Stimulated activated CD4-positive, alpha-beta T cell treated with anti-CD3 and anti-CD28 coated beads, TNF-alpha, amount 100 ng/mL, for 1 hour (primary cell): ENCODE measurements at regions not wholly inside any gene's neighbourhood (a gene's known extent, or its start where the extent isn't known, plus 50 kb on each side); places are given as distances from the start of the nearest gene placed in this dataset.
"Not testable (repeated sequence)": the region's sequence is repeated elsewhere in the genome, so short reads cannot be mapped to it uniquely, and the experiment has no call there.

ENCODE experiments used
- DNase-seq, 3 donors: peaks; one replicate each; pipeline ENCODE4 v3.0.0-alpha.2; 2020; ENCODE audit warnings: low read depth in 3 of 3, low spot score in 1 of 3

DNA sequence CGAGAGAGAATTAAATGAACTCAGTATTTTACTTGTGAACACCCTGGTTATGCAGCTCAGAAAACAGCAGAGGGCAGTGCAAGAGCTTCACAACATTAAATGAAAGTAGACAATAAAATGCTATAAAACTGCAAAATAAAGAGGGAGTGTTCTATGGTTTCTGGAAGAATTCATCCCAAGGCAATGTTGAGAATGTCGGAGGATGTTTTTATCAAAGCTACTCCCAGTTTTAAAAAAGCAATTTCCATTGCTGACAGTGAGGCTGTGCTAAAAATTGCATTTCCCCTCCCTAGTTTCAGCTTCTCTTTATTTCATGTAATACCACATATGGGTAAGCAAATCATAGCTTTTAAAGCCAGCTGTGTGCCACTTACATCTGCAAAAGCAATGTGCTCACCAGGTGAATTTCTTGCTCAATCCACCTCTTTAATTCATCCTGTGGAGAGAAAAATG lies 296.8 kb downstream of the RAB38 start:
- no peak for DNase-seq

- no peak for DNase-seq
These were observed 304.2 kb downstream of the RAB38 start for GRCh38 chr11:87871056-87871455.

DNA sequence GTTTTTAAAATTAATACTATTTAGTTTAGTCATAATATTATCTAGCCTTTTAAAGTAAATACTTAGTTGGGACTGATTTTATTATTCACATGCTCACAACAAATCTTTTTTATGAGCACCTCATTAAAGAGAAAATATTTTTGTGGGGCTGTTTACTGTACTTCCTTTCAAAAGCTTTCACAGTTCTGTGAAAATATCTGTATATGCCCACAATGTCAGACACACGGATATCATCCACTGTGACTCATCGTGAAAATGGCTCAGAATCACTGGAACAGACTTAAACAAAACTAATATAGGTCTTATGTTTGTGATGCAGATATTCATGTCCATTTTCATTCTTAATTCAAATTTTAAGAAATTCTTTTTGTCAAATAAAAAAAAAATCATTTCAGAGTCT lies 305.2 kb downstream of the RAB38 start:
- no peak for DNase-seq

DNA sequence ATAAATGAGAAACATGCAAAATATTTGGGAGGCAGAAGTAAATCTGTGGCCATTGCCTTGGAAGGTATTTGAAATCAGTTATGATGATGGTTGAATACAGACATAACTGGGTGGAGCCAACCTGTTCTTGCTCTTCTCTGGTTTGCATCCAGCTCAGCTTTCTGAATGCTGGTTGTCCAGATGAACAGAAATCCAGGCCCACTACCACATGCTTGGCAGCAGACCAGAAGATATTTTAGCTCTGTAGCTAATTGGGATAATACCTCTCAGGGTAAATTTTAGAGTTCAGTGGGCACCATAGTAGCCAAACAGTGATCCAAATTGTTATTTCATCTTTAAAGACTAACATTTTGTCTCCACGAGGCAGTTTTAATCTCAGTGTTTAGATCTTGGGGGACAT lies 308.3 kb downstream of the RAB38 start:
- DNase-seq = no peak

GRCh38 chr11:87861030-87861429 lies 314.2 kb downstream of the RAB38 start:
- DNase-seq = no peak

- no peak for DNase-seq
These were observed 315.6 kb downstream of the RAB38 start for GRCh38 chr11:87859636-87860035.

- DNase-seq = no peak
These were observed 323.4 kb downstream of the RAB38 start for GRCh38 chr11:87851827-87852226.

GRCh38 chr11:87851234-87851633 lies 324.0 kb downstream of the RAB38 start:
- DNase-seq = no peak

DNA sequence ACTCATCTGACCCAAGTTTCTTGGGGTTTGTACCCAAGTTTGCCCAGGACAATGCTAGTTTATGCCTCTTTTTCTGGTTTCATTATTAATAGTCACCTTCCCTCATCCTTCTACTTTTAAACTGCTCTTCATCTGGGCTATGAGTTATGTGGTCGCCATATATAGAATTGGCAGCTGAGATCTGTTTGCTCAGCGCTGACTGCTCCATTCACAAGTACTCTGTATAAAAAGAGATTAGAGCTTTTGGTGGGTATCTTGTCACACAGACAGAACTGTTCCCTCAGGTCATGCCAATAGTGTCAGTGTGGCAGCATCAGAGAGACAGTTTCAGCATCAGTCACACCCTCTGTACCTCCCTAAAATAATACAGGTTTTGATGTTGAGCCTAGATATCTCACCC lies 326.0 kb downstream of the RAB38 start:
- no peak for DNase-seq

DNA sequence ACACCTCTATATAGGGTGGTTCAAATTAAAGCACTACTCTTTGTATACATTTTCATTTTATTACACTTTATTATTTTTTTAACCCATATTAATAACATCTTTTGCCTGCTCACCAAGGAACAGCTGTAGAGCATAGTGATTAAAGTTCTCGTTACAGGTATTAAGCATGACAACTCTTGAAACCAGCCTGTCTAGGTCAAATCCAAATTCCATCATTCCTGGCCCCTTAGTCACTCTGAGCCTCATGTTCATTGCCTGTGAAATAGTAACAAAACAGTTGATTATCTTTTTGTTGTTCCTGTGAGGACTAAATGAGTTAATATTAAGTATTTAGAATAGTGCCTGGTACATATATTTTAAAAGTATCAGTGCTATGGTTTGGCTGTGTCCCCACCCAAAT lies 334.5 kb downstream of the RAB38 start:
- DNase-seq = no peak

DNA sequence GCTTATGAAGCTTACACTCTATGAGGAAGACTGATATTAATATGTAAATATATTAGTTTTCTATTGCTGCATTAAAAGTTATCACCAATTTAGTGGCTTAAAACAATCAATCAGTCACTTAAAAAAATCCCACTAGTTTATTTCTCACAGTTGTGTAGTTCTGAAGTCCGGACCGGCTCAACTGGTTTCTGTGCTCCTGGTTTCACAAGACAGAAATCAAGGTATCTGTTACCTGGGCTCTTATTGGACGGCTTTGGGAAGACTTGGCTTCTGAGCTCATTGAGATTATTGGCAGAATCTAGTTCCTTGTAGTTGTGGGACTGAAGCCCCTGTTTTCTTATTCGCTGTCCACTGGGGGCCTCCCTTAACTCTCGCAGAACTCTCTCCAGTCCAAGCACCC lies 343.0 kb downstream of the RAB38 start:
- DNase-seq = no peak

GRCh38 chr11:87820011-87820410 lies 355.2 kb downstream of the RAB38 start:
- no peak for DNase-seq

DNA sequence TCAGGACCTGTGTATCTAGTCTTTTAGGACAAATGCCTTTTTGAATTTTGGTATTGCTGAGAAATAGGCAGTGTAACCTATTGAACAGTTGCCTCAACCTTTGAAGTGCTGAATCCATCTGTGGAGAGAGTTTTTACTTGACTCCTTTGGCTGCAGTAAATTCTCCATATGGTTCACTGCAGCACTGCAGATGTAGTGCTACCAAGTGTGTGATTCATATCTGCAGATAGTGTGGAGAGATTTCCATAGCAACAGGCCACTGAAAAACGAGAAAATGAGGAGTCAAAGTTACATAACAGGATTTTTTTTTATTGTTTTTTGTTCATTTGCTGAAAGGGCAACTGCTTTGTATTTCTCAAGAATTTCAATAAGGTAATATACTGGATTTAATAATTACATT lies 356.1 kb downstream of the RAB38 start:
- DNase-seq = no peak

- DNase-seq = no peak
These were observed 362.5 kb downstream of the RAB38 start for GRCh38 chr11:87812571-87813365.

DNA sequence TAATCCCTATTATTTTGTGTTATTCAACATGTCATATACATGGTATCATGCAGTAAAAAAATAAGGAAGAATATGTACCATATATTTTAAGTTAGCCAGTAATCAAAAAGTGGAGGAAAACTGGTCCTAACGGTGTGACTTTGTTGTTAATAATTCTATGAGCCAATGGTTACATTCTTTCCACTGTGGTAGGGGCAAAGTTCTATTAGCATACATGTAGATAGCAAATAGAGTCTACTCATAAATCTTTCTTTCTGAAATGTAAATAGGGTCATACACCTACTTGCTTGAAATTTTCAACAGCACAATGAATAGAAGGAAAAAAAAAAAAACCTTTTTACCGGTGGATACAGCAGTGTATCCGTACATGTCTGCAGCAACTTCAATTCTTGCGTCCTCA lies 364.8 kb downstream of the RAB38 start:
- no peak for DNase-seq

DNA sequence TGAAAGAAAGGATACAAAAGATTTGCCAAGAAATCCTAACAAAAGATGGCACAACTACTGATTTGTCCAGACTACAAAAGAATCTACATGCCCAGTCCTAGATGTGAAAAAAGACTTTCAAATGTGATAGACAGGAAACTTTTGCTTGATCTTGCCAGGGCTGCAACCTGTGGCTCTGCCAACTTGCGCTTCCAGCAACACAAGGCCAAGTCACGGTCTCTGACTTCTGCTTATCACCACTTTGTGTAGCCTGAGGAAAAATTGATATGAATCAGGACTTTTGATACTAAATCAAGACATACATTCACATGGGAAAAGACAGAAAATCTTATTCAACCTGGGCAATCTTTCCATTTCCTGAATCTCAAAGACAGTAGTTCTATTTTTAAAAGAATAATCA lies 366.0 kb downstream of the RAB38 start:
- no peak for DNase-seq

GRCh38 chr11:87804176-87804575 lies 371.1 kb downstream of the RAB38 start:
- no peak for DNase-seq

- DNase-seq = no peak
These were observed 371.5 kb downstream of the RAB38 start for GRCh38 chr11:87803748-87804147.

DNA sequence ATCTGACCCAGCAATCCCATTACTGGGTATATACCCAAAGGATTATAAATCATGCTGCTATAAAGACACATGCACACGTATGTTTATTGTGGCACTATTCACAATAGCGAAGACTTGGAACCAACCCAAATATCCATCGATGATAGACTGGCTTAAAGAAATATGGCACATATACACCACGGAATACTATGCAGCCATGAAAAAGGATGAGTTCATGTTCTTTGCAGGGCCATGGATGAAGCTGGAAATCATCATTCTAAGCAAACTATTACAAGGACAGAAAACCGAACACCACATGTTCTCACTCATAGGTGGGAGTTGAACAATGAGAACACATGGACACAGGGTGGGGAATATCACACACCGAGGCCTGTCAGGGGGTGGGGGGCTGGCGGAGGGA lies 390.4 kb downstream of the RAB38 start:
- DNase-seq = not testable (repeated sequence)

- no peak for DNase-seq
These were observed 395.2 kb downstream of the RAB38 start for GRCh38 chr11:87780068-87780413.

GRCh38 chr11:87779276-87780067 lies 395.8 kb downstream of the RAB38 start:
- no peak for DNase-seq

GRCh38 chr11:87778357-87778756 lies 396.9 kb downstream of the RAB38 start:
- DNase-seq = no peak

- DNase-seq = no peak
These were observed 400.2 kb downstream of the RAB38 start for GRCh38 chr11:87775036-87775435.
